Liver (tissue), 8 donors: ENCODE measurements at regions not wholly inside any gene's neighbourhood (a gene's known extent, or its start where the extent isn't known, plus 50 kb on each side); places are given as distances from the start of the nearest gene placed in this dataset.

Experiments
- DNase-seq: peaks from one replicate; pipeline ENCODE4 v3.0.0-alpha.2; 2017; ENCODE audit warnings: low spot score
- H3K27ac ChIP-seq, 2 donors: one replicate each; pipeline ENCODE4 v1.7.0; 2013; ENCODE audit warnings: inconsistent platforms in 2 of 2, low read length in 2 of 2, control low read depth in 1 of 2, low read depth in 1 of 2, mild to moderate bottlenecking in 1 of 2
- H3K27me3 ChIP-seq, 4 donors: one replicate each; pipeline versions ENCODE4 v1.6.1 to v1.7.0; 2013; ENCODE audit warnings: low read length in 3 of 4, inconsistent platforms in 1 of 4, mild to moderate bottlenecking in 1 of 4, moderate library complexity in 1 of 4; ENCODE audit not compliant: control insufficient read depth in 4 of 4, insufficient read depth in 4 of 4
- H3K36me3 ChIP-seq, 4 donors: one replicate each; pipeline versions ENCODE4 v1.6.1 to v1.7.0; 2013; ENCODE audit warnings: low read length in 3 of 4, mild to moderate bottlenecking in 3 of 4, low read depth in 1 of 4, moderate library complexity in 1 of 4; ENCODE audit not compliant: control insufficient read depth in 4 of 4, insufficient read depth in 3 of 4
- H3K4me1 ChIP-seq, 4 donors: one replicate each; pipeline versions ENCODE4 v1.6.1 to v1.7.0; 2013; ENCODE audit warnings: low read length in 3 of 4, mild to moderate bottlenecking in 3 of 4, moderate library complexity in 1 of 4; ENCODE audit not compliant: control insufficient read depth in 4 of 4, insufficient read depth in 4 of 4
- H3K4me3 ChIP-seq, 3 donors: one replicate each; pipeline versions ENCODE4 v1.6.1 to v1.7.0; 2013; ENCODE audit warnings: low read length in 3 of 3, control low read depth in 1 of 3, low read depth in 1 of 3, mild to moderate bottlenecking in 1 of 3
- H3K9ac ChIP-seq, 2 donors: one replicate each; pipeline ENCODE4 v1.7.0; 2013; ENCODE audit warnings: low read length in 2 of 2, mild to moderate bottlenecking in 2 of 2, moderate library complexity in 2 of 2, control low read depth in 1 of 2, low read depth in 1 of 2
- H3K9me3 ChIP-seq, 4 donors: one replicate each; pipeline versions ENCODE4 v1.6.1 to v1.7.0; 2013; ENCODE audit warnings: low read length in 3 of 4; ENCODE audit not compliant: control insufficient read depth in 4 of 4
- ATF3 ChIP-seq: IDR thresholded peaks from 2 replicates; pipeline ENCODE4 v1.6.1; 2016; ENCODE audit warnings: antibody characterized with exemption
- EGR1 ChIP-seq, 2 donors: IDR thresholded peaks; 2 replicates each; pipeline ENCODE4 v1.6.1; 2016 to 2018; ENCODE audit warnings: antibody characterized with exemption in 2 of 2, low read depth in 2 of 2
- FOXA1 ChIP-seq: IDR thresholded peaks from 2 replicates; pipeline ENCODE4 v1.6.1; 2016; ENCODE audit warnings: antibody characterized with exemption
- FOXA2 ChIP-seq: IDR thresholded peaks from 2 replicates; pipeline ENCODE4 v1.6.1; 2016; ENCODE audit warnings: antibody characterized with exemption
- GABPA ChIP-seq, 2 donors: IDR thresholded peaks in 1 of 2; conservative IDR thresholded peaks in 1 of 2; 2 replicates each; pipeline ENCODE4 v1.6.1; 2016; ENCODE audit warnings: antibody characterized with exemption in 2 of 2, mild to moderate bottlenecking in 1 of 2, moderate library complexity in 1 of 2
- HNF4A ChIP-seq, 2 donors: conservative IDR thresholded peaks; 2 replicates each; pipeline ENCODE4 v1.6.1; 2016; ENCODE audit warnings: antibody characterized with exemption in 2 of 2, mild to moderate bottlenecking in 2 of 2
- HNF4G ChIP-seq: IDR thresholded peaks from 2 replicates; pipeline ENCODE4 v1.6.1; 2016; ENCODE audit warnings: antibody characterized with exemption
- JUND ChIP-seq, 2 donors: IDR thresholded peaks; 2 replicates each; pipeline ENCODE4 v1.6.1; 2016; ENCODE audit warnings: antibody characterized with exemption in 2 of 2
- MAX ChIP-seq: IDR thresholded peaks from 2 replicates; pipeline ENCODE4 v1.6.1; 2016; ENCODE audit warnings: antibody characterized with exemption
- NR2F2 ChIP-seq: IDR thresholded peaks from 2 replicates; pipeline ENCODE4 v1.6.1; 2016; ENCODE audit warnings: antibody characterized with exemption
- RAD21 ChIP-seq, 2 donors: IDR thresholded peaks; 2 replicates each; pipeline ENCODE4 v1.6.1; 2016; ENCODE audit warnings: antibody characterized with exemption in 2 of 2, mild to moderate bottlenecking in 2 of 2
- REST ChIP-seq: IDR thresholded peaks from 2 replicates; pipeline ENCODE4 v1.6.1; 2016; ENCODE audit warnings: antibody characterized with exemption, mild to moderate bottlenecking
- RXRA ChIP-seq, 2 donors: IDR thresholded peaks; 2 replicates each; pipeline ENCODE4 v1.6.1; 2017 to 2018; ENCODE audit warnings: antibody characterized with exemption in 2 of 2, mild to moderate bottlenecking in 1 of 2
- SP1 ChIP-seq: IDR thresholded peaks from 2 replicates; pipeline ENCODE4 v1.6.1; 2018; ENCODE audit warnings: antibody characterized with exemption, mild to moderate bottlenecking
- TAF1 ChIP-seq: conservative IDR thresholded peaks from 2 replicates; pipeline ENCODE4 v1.6.1; 2016; ENCODE audit warnings: antibody characterized with exemption, mild to moderate bottlenecking
- YY1 ChIP-seq: IDR thresholded peaks from 2 replicates; pipeline ENCODE4 v1.6.1; 2016; ENCODE audit warnings: antibody characterized with exemption, mild to moderate bottlenecking
- ZBTB33 ChIP-seq: IDR thresholded peaks from 2 replicates; pipeline ENCODE4 v1.6.1; 2016; ENCODE audit warnings: antibody characterized with exemption
- WGBS: extraction: QIAGEN DNeasy Blood & Tissue Kit; methylation state at CpG from one replicate; pipeline ENCODE4 v1.1.7; 2013; 5-methylcytosine and 5-hydroxymethylcytosine counted together
- TF ChIP-seq, protein P1 (sequence below): fragments of 150-350 bp; IDR thresholded peaks from 2 replicates; pipeline ENCODE4 v1.5.1; 2017; ENCODE audit warnings: improper control_type of control experiment, low read depth, low read length; ENCODE audit not compliant: missing input control
- donor health status: healthy.
- donor health status: healthy.
- donor health status: healthy.
- donor health status: healthy.
- donor health status: healthy.

DNA sequence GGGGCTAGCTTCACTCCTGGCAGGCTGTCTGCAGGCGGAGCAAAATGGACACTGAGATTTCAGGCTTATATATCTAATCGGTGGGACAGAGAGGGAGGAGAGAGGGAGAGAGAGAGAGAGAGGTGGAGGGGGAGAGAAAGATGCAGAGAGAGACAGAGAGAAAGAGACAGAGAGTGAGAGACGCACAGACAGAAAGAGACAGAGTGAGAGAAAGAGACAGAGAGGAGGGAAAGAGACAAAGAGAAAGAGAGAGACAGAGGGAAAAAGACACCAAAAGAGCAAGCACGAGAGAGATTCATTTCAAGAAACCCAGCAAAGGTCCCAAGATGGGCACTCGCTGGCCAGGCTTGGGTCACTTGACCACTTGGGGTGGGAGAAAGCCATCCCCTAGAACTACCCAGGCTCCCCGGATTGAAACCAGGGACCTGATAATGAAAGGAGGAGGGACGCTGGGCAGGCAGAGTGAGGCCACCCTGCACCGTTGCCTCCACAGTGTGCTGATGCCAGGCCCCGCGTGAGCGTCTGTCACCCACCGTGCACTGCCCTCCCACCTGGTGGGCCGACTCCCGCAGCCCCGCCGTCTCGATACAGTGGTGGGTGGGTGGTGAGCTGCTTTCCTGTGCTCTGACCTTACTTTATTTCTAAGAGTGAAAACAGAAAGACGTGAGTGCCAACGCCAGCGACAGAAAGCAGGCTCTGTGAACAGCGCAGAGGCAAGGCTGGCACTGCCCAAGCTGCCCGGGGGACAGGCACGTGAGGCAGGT lies 67.9 kb upstream of the SLCO4A1 start:
- no peak for DNase-seq
- H3K4me3 ChIP-seq, result no peak overlapping the region
- WGBS, result 78% methylated on average over 23 of the region's 23 CpGs
- no peaks in the 10 kb centered on the region for H3K4me1 ChIP-seq
- no peak overlapping the region for H3K27ac ChIP-seq
- H3K9me3 ChIP-seq, result peaks cover 0 to 1% (median 0%) of the 10 kb centered on the region in 4 donors
- H3K27me3 ChIP-seq, result peaks cover 0 to 14% (median 5%) of the 10 kb centered on the region in 4 donors
- TF ChIP-seq REST, result no peak
- TF ChIP-seq RXRA (IDR thresholded peaks at IDR 0.05), result no peak
- TF ChIP-seq FOXA1, result no peak
- TF ChIP-seq RAD21 (IDR thresholded peaks at IDR 0.05), result no peak
- no peak for TF ChIP-seq ZBTB33
- TF ChIP-seq HNF4A (conservative IDR thresholded peaks at IDR 0.05), result no peak
- no peak for TF ChIP-seq EGR1 (IDR thresholded peaks at IDR 0.05; ENCODE audit: low read depth in 2 of 2)
- TF ChIP-seq ATF3, result no peak
- TF ChIP-seq YY1, result no peak
- H3K36me3 ChIP-seq, result no peaks in the 10 kb centered on the region
- H3K9ac ChIP-seq, result no peak overlapping the region

DNA sequence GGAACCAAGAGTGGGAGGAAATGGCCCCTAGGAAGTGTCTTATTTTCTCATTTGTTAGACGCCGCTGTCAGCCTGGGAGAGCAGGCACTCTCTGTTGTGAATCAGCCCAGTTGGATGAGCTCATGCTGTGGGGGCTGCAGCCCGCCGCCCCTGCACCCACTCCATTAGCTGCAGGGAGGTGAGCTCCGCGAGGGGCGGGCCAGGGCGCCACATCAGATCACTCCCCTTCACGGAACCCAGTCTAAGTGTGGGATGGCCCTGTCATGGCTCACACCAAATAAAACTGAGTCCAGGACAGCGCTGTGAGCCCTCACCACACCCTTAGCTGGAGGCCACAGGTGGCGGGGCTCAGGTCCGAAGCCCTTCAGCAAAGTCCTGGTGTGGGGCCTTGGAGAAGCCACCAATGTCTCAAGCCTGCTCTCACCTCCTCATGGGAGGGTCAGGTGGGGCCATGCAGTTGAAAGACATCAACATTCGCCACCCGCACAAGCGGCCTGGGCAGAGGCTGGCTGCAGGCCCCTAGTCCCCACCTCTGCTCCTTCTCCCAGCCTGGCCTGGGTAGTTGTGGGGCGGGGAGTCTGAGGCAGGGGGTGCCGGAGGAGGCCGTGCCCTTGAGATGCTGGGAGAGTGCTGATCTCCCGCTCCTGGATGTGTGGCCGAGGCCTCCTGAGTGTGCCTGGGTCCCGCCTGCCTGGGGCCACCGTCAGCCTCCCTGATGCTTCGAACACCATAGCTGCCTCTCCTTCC lies 66.2 kb upstream of the SLCO4A1 start:
- no peak overlapping the region for H3K9ac ChIP-seq
- H3K9me3 ChIP-seq, result peaks cover 0 to 1% (median 0%) of the 10 kb centered on the region in 4 donors
- WGBS, result 69% methylated on average over 23 of the region's 23 CpGs
- no peak overlapping the region for H3K27ac ChIP-seq
- DNase-seq, result no peak
- no peaks in the 10 kb centered on the region for H3K36me3 ChIP-seq
- no peaks in the 10 kb centered on the region for H3K4me1 ChIP-seq
- H3K4me3 ChIP-seq, result no peak overlapping the region
- TF ChIP-seq GABPA (IDR thresholded peaks at IDR 0.05 in 1 of 2, conservative IDR thresholded peaks at IDR 0.05 in 1 of 2), result no peak
- no peak for TF ChIP-seq SP1
- no peak for TF ChIP-seq MAX
- no peak for TF ChIP-seq FOXA1
- TF ChIP-seq, protein P1, sequence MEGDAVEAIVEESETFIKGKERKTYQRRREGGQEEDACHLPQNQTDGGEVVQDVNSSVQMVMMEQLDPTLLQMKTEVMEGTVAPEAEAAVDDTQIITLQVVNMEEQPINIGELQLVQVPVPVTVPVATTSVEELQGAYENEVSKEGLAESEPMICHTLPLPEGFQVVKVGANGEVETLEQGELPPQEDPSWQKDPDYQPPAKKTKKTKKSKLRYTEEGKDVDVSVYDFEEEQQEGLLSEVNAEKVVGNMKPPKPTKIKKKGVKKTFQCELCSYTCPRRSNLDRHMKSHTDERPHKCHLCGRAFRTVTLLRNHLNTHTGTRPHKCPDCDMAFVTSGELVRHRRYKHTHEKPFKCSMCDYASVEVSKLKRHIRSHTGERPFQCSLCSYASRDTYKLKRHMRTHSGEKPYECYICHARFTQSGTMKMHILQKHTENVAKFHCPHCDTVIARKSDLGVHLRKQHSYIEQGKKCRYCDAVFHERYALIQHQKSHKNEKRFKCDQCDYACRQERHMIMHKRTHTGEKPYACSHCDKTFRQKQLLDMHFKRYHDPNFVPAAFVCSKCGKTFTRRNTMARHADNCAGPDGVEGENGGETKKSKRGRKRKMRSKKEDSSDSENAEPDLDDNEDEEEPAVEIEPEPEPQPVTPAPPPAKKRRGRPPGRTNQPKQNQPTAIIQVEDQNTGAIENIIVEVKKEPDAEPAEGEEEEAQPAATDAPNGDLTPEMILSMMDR, result no peak
- TF ChIP-seq EGR1 (IDR thresholded peaks at IDR 0.05; ENCODE audit: low read depth in 2 of 2), result no peak
- TF ChIP-seq HNF4A (conservative IDR thresholded peaks at IDR 0.05), result no peak
- TF ChIP-seq ATF3, result no peak
- no peak for TF ChIP-seq YY1
- TF ChIP-seq ZBTB33, result no peak
- TF ChIP-seq NR2F2, result no peak
- no peak for TF ChIP-seq FOXA2
- TF ChIP-seq HNF4G, result no peak
- TF ChIP-seq TAF1, result no peak
- TF ChIP-seq JUND (IDR thresholded peaks at IDR 0.05), result no peak
- peaks cover 0 to 17% (median 6%) of the 10 kb centered on the region in 4 donors for H3K27me3 ChIP-seq
